HG03045 (cell line): ENCODE measurements at regions not wholly inside any gene's neighbourhood (a gene's known extent, or its start where the extent isn't known, plus 50 kb on each side); places are given as distances from the start of the nearest gene placed in this dataset.

Experiments
- ATAC-seq: cut with Tn5 transposase; IDR thresholded peaks from one replicate; pipeline ENCODE4 v1.9.1; 2021; ENCODE audit warnings: mild to moderate bottlenecking, moderate library complexity; ENCODE audit not compliant: unreplicated experiment

GRCh38 chr3:35500641-35501350 lies 138.5 kb upstream of the ARPP21 start:
- ATAC-seq = no peak

GRCh38 chr3:35502699-35503098 lies 136.6 kb upstream of the ARPP21 start:
- no peak for ATAC-seq

- ATAC-seq = no peak
Measured at GRCh38 chr3:35505181-35505580, 134.1 kb upstream of the ARPP21 start.

GRCh38 chr3:35505772-35506171 lies 133.6 kb upstream of the ARPP21 start:
- no peak for ATAC-seq

GRCh38 chr3:35519936-35520335 lies 119.4 kb upstream of the ARPP21 start:
- ATAC-seq = no peak

GRCh38 chr3:35521196-35521595 lies 118.1 kb upstream of the ARPP21 start:
- no peak for ATAC-seq

- ATAC-seq = no peak
Measured at GRCh38 chr3:35522450-35522849, 116.9 kb upstream of the ARPP21 start.

GRCh38 chr3:35523074-35523473 lies 116.3 kb upstream of the ARPP21 start:
- ATAC-seq = no peak

- no peak for ATAC-seq
Measured at GRCh38 chr3:35523838-35524237, 115.5 kb upstream of the ARPP21 start.

- no peak for ATAC-seq
Measured at GRCh38 chr3:35524856-35525255, 114.5 kb upstream of the ARPP21 start.

- ATAC-seq = no peak
Measured at GRCh38 chr3:35528728-35529127, 110.6 kb upstream of the ARPP21 start.

- ATAC-seq = no peak
Measured at GRCh38 chr3:35529337-35529736, 110.0 kb upstream of the ARPP21 start.

- ATAC-seq = no peak
Measured at GRCh38 chr3:35537265-35537664, 102.1 kb upstream of the ARPP21 start.

GRCh38 chr3:35544976-35545375 lies 94.3 kb upstream of the ARPP21 start:
- ATAC-seq = no peak

GRCh38 chr3:35549690-35550089 lies 89.6 kb upstream of the ARPP21 start:
- ATAC-seq = no peak

- no peak for ATAC-seq
Measured at GRCh38 chr3:35562141-35562540, 77.2 kb upstream of the ARPP21 start.

- ATAC-seq = no peak
Measured at GRCh38 chr3:35565048-35565447, 74.3 kb upstream of the ARPP21 start.
